Endothelial cell of umbilical vein (primary cell): ENCODE measurements at regions not wholly inside any gene's neighbourhood (a gene's known extent, or its start where the extent isn't known, plus 50 kb on each side); places are given as distances from the start of the nearest gene placed in this dataset.

ENCODE experiments used
- CTCF ChIP-seq, 2 donors: IDR thresholded peaks; 1 replicate in 1 of 2; 2 replicates in 1 of 2; pipeline ENCODE4 v1.5.1; 2011; ENCODE audit warnings: low read length in 2 of 2, mild to moderate bottlenecking in 2 of 2, moderate library complexity in 2 of 2, control low read depth in 1 of 2, inconsistent platforms in 1 of 2, low read depth in 1 of 2; ENCODE audit not compliant: insufficient read depth in 1 of 2; ENCODE audit errors: extremely low read depth in 1 of 2
- EZH2 ChIP-seq: IDR thresholded peaks from 2 replicates; pipeline ENCODE4 v1.6.1; 2012; ENCODE audit warnings: borderline replicate concordance, low read depth, mild to moderate bottlenecking, moderate library complexity, low read length, inconsistent platforms; ENCODE audit not compliant: severe bottlenecking
- FOS ChIP-seq: IDR thresholded peaks from 2 replicates; pipeline ENCODE4 v1.6.1; 2011; ENCODE audit warnings: mild to moderate bottlenecking, low read length, moderate library complexity, borderline replicate concordance; ENCODE audit not compliant: insufficient read depth
- POLR2A ChIP-seq: IDR thresholded peaks from 2 replicates; pipeline ENCODE4 v1.6.1; 2012; ENCODE audit warnings: low read depth, mild to moderate bottlenecking, control low read depth, low read length

- TF ChIP-seq CTCF (IDR thresholded peaks at IDR 0.05; ENCODE audit: extremely low read depth in 1 of 2, insufficient read depth in 1 of 2, low read depth in 1 of 2, low read length in 2 of 2) (no peak), POLR2A (no peak), EZH2 (no peak), FOS (no peak)
Measured at GRCh38 chr21:15592957-15593356, 136.8 kb upstream of the USP25 start.
